ENCODE measurements at regions not wholly inside any gene's neighbourhood (a gene's known extent, or its start where the extent isn't known, plus 50 kb on each side); places are given as distances from the start of the nearest gene placed in this dataset.

- no peak overlapping the region for H4K8ac ChIP-seq (ENCODE audit: low read depth in 2 of 2, low read length in 2 of 2)
- ChIA-PET CTCF (no interaction called here), POLR2A (ENCODE audit: unreplicated experiment) (no interaction called here)
- BruUV-seq (replicated peaks): no TSS peak
- H3K4me3 ChIP-seq (ENCODE audit: insufficient read depth, low read depth, low read length): no peak overlapping the region
- H2AK9ac ChIP-seq (replicated peaks; ENCODE audit: low read depth, low read length, poor library complexity): no peak overlapping the region
- no peak overlapping the region for H3K56ac ChIP-seq (ENCODE audit: extremely low read depth, insufficient read depth, low read length)
- no peak overlapping the region for H2BK20ac ChIP-seq (ENCODE audit: low read depth, low read length)
- dilution Hi-C loops (cut with HindIII; ENCODE audit: low sequenced_read_pairs, unreplicated experiment): no loop called here
- intact Hi-C loops (cut with micrococcal nuclease): no loop called here
- H3K4ac ChIP-seq (ENCODE audit: low read depth, low read length): no peak overlapping the region
- no peak overlapping the region for H2BK120ac ChIP-seq (ENCODE audit: low read depth, low read length)
- no CpG with 5 or more reads among the region's 1 CpG for WGBS, 2 experiments (ENCODE audit: extremely low coverage in 2 of 2, insufficient read length in 1 of 2)
- no peak overlapping the region for H4K91ac ChIP-seq (ENCODE audit: insufficient read depth, low read depth, low read length)
- no peaks in the 10 kb centered on the region for H3K36me3 ChIP-seq (ENCODE audit: control insufficient read depth, insufficient read depth, low read length)
- H4K20me1 ChIP-seq (ENCODE audit: insufficient read depth, low read length): no peaks in the 10 kb centered on the region
- H3K27me3 ChIP-seq (ENCODE audit: control insufficient read depth, insufficient read depth, low read length): no peaks in the 10 kb centered on the region
- H2BK5ac ChIP-seq (ENCODE audit: low read depth, low read length, poor library complexity, severe bottlenecking): no peak overlapping the region
- no peak overlapping the region for H3K18ac ChIP-seq (ENCODE audit: low read depth, low read length)
- H3K14ac ChIP-seq (replicated peaks; ENCODE audit: low read depth, low read length): no peak overlapping the region
- H4K5ac ChIP-seq (ENCODE audit: low read depth, low read length): no peak overlapping the region
- in situ Hi-C loops (cut with MboI; ENCODE audit: low sequenced_read_pairs): no loop called here
- H3K4me2 ChIP-seq (ENCODE audit: low read depth, low read length): no peak overlapping the region
- H3K23ac ChIP-seq (ENCODE audit: low read depth, low read length): no peak overlapping the region
- H3K79me1 ChIP-seq (ENCODE audit: low read depth in 1 of 2, low read length in 2 of 2): no peaks in the 10 kb centered on the region
- H2AFZ ChIP-seq (replicated peaks; ENCODE audit: low read length, poor library complexity): no peak overlapping the region
- no peak overlapping the region for H2BK15ac ChIP-seq (ENCODE audit: low read depth, low read length)
- no peaks in the 10 kb centered on the region for H3K9me3 ChIP-seq (ENCODE audit: control insufficient read depth, insufficient read depth, low read length)
- no peaks in the 10 kb centered on the region for H3K4me1 ChIP-seq (ENCODE audit: control insufficient read depth, insufficient read depth, low read length)
- no peaks in the 10 kb centered on the region for H3K9me1 ChIP-seq (ENCODE audit: insufficient read depth, low read length)
- no peak for ATAC-seq (ENCODE audit: low read depth)
- no peak overlapping the region for H3K9ac ChIP-seq (ENCODE audit: low read depth, low read length)
- H3K27ac ChIP-seq (ENCODE audit: insufficient read depth, low read length): no peak overlapping the region
- H2AK5ac ChIP-seq (ENCODE audit: low read depth, low read length): no peak overlapping the region
- TF ChIP-seq SMC3 (IDR thresholded peaks at IDR 0.05; ENCODE audit: low read depth, low read length) (no peak), NFE2L2 (IDR thresholded peaks at IDR 0.05; ENCODE audit: low read depth, low read length) (no peak), RFX5 (IDR thresholded peaks at IDR 0.05; ENCODE audit: low read depth, low read length) (no peak), FOS (IDR thresholded peaks at IDR 0.05; ENCODE audit: low read depth, low read length) (no peak), POLR2A (IDR thresholded peaks at IDR 0.05; ENCODE audit: low read depth, low read length) (no peak), MAZ (IDR thresholded peaks at IDR 0.05; ENCODE audit: borderline replicate concordance, low read depth, low read length) (no peak), CHD1 (IDR thresholded peaks at IDR 0.05; ENCODE audit: low read depth, low read length) (no peak), RAD21 (IDR thresholded peaks at IDR 0.05; ENCODE audit: low read length) (no peak)
- TF ChIP-seq, protein P1, sequence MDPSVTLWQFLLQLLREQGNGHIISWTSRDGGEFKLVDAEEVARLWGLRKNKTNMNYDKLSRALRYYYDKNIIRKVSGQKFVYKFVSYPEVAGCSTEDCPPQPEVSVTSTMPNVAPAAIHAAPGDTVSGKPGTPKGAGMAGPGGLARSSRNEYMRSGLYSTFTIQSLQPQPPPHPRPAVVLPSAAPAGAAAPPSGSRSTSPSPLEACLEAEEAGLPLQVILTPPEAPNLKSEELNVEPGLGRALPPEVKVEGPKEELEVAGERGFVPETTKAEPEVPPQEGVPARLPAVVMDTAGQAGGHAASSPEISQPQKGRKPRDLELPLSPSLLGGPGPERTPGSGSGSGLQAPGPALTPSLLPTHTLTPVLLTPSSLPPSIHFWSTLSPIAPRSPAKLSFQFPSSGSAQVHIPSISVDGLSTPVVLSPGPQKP (IDR thresholded peaks at IDR 0.05; ENCODE audit: borderline replicate concordance, low read depth, low read length): no peak
- TF ChIP-seq, protein P2, sequence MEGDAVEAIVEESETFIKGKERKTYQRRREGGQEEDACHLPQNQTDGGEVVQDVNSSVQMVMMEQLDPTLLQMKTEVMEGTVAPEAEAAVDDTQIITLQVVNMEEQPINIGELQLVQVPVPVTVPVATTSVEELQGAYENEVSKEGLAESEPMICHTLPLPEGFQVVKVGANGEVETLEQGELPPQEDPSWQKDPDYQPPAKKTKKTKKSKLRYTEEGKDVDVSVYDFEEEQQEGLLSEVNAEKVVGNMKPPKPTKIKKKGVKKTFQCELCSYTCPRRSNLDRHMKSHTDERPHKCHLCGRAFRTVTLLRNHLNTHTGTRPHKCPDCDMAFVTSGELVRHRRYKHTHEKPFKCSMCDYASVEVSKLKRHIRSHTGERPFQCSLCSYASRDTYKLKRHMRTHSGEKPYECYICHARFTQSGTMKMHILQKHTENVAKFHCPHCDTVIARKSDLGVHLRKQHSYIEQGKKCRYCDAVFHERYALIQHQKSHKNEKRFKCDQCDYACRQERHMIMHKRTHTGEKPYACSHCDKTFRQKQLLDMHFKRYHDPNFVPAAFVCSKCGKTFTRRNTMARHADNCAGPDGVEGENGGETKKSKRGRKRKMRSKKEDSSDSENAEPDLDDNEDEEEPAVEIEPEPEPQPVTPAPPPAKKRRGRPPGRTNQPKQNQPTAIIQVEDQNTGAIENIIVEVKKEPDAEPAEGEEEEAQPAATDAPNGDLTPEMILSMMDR (conservative IDR thresholded peaks at IDR 0.05; ENCODE audit: low read depth, low read length): no peak
- no peak for DNase-seq
Observed at GRCh38 chr21:24289539-24289938, 1317.7 kb downstream of the MRPL39 start.

All from IMR-90 (cell line).